K562 (cell line): ENCODE measurements at regions not wholly inside any gene's neighbourhood (a gene's known extent, or its start where the extent isn't known, plus 50 kb on each side); places are given as distances from the start of the nearest gene placed in this dataset.

Experiments
- DNMT1 ChIP-seq: fragments of 450-650 bp; IDR thresholded peaks from 2 replicates; pipeline ENCODE4 v1.6.1; 2016; ENCODE audit warnings: antibody characterized with exemption, mild to moderate bottlenecking
- GATAD2A ChIP-seq: fragments of 450-650 bp; IDR thresholded peaks from 2 replicates; pipeline ENCODE4 v1.6.1; 2017
- MGA ChIP-seq: fragments of 450-650 bp; IDR thresholded peaks from 2 replicates; pipeline ENCODE4 v1.6.1; 2016; ENCODE audit warnings: mild to moderate bottlenecking, moderate library complexity
- MTF1 ChIP-seq: fragments of 250-450 bp; sonication (Bioruptor Pico); IDR thresholded peaks from 2 replicates; pipeline ENCODE4 v1.9.0; 2021; ENCODE audit warnings: moderate library complexity, mild to moderate bottlenecking, inconsistent platforms, borderline replicate concordance
- RBM15 ChIP-seq: fragments of 200-400 bp; formaldehyde crosslinking; IDR thresholded peaks from 2 replicates; pipeline ENCODE4 v1.6.1; 2018; ENCODE audit warnings: mild to moderate bottlenecking, low read length, moderate library complexity; ENCODE audit not compliant: insufficient read depth
- ZNF695 ChIP-seq: fragments of 450-650 bp; formaldehyde crosslinking; IDR thresholded peaks from 2 replicates; pipeline ENCODE4 v1.4.0; 2020; ENCODE audit warnings: mild to moderate bottlenecking, moderate library complexity
- ZNF766 ChIP-seq: fragments of 200-800 bp; sonication (Bioruptor generic); conservative IDR thresholded peaks from 2 replicates; pipeline ENCODE4 v1.6.1; 2016; ENCODE audit warnings: missing genetic modification characterization, missing compliant biosample characterization
- TF ChIP-seq, protein P1 (sequence below): fragments of 250-450 bp; sonication (Bioruptor Pico); IDR thresholded peaks from 2 replicates; pipeline ENCODE4 v1.5.0; 2021

- no peak for TF ChIP-seq MGA
- TF ChIP-seq, protein P1, sequence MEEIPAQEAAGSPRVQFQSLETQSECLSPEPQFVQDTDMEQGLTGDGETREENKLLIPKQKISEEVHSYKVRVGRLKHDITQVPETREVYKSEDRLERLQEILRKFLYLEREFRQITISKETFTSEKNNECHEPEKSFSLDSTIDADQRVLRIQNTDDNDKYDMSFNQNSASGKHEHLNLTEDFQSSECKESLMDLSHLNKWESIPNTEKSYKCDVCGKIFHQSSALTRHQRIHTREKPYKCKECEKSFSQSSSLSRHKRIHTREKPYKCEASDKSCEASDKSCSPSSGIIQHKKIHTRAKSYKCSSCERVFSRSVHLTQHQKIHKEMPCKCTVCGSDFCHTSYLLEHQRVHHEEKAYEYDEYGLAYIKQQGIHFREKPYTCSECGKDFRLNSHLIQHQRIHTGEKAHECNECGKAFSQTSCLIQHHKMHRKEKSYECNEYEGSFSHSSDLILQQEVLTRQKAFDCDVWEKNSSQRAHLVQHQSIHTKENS (CRISPR knock-in tag): no peak
- TF ChIP-seq MTF1 (CRISPR knock-in tag): no peak
- TF ChIP-seq DNMT1: no peak
- no peak for TF ChIP-seq ZNF695
- no peak for TF ChIP-seq ZNF766
- no peak for TF ChIP-seq RBM15
- no peak for TF ChIP-seq GATAD2A
Observed at GRCh38 chr18:39360072-39360471, 1794.5 kb upstream of the CELF4 start (continued).
